ENCODE measurements at regions not wholly inside any gene's neighbourhood (a gene's known extent, or its start where the extent isn't known, plus 50 kb on each side); places are given as distances from the start of the nearest gene placed in this dataset.

DNA sequence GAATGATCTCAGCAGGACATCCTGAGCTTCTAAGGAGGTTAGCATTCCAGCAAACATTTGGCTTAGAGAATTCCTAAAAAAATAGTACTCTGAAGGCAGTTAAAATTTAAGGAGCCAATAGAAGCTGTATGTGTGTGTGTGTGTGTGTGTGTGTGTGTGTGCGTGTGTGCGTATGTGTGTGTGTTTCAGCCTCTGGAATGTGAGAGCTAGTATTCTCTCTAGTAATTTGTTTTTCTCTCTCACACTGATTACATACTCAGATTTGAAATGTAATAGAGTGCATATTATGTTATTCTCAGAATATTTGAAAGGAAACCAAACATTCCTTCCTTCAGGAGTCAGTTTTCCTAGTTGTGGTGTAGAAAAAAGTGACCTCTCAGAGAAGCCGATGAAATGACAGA is 279.6 kb downstream of the TMEM38B start:
- WGBS, 2 donors, result 43 to 65% methylated on average over 3 of the region's 3 CpGs
- no peak for TF ChIP-seq CTCF (IDR thresholded peaks at IDR 0.05)
- TF ChIP-seq POLR2A (IDR thresholded peaks at IDR 0.05), result no peak
- ATAC-seq (no peak), DNase-seq (no peak)
- Histone ChIP-seq H3K27ac (no peak overlapping the region), H3K36me3 (replicated peaks in 1 of 2; ENCODE audit: insufficient read depth in 1 of 2, low read depth in 2 of 2) (no peaks in the 10 kb centered on the region), H3K4me1 (no peaks in the 10 kb centered on the region), H3K9me3 (no peaks in the 10 kb centered on the region), H3K27me3 (no peaks in the 10 kb centered on the region), H3K4me3 (no peak overlapping the region)
- intact Hi-C loops (cut with DNase I), result no loop called here

- TF ChIP-seq CTCF (IDR thresholded peaks at IDR 0.05), result no peak
- TF ChIP-seq POLR2A (IDR thresholded peaks at IDR 0.05), result no peak
- WGBS, 2 donors, result 55 to 63% methylated on average over 14 of the region's 14 CpGs
- no peaks in the 10 kb centered on the region for H3K27me3 ChIP-seq
- H3K9me3 ChIP-seq, result no peaks in the 10 kb centered on the region
- intact Hi-C loops (cut with DNase I), result no loop called here
- H3K4me3 ChIP-seq, result no peak overlapping the region
- DNase-seq (no peak), ATAC-seq (no peak)
- no peak overlapping the region for H3K27ac ChIP-seq
- no peaks in the 10 kb centered on the region for H3K36me3 ChIP-seq (replicated peaks in 1 of 2; ENCODE audit: insufficient read depth in 1 of 2, low read depth in 2 of 2)
- no peaks in the 10 kb centered on the region for H3K4me1 ChIP-seq
These were observed 281.7 kb downstream of the TMEM38B start for GRCh38 chr9:105975886-105976645.

DNA sequence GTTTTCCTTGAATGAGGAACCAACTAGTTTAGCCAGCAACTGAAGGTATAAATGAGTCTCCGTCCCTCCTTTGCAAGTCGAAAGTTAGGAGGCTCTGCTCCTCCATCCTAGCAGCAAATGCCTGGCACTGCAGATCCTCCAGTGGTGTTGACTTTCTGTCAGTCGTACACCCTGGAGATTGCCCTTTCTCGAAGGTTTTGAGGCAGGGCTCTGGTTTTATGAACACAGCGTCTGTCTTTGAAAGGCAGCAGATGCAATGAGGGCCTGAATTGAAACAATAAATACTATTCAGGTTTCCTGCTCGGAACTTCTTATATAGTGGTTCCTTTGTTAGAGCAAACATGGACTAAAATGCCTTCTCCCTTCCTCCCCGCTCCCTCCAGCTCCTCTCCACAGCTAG is 284.0 kb downstream of the TMEM38B start:
- intact Hi-C loops (cut with DNase I), result no loop called here
- 20 to 27% methylated on average over 6 to 7 of the region's 7 CpGs for WGBS, 2 donors

DNA sequence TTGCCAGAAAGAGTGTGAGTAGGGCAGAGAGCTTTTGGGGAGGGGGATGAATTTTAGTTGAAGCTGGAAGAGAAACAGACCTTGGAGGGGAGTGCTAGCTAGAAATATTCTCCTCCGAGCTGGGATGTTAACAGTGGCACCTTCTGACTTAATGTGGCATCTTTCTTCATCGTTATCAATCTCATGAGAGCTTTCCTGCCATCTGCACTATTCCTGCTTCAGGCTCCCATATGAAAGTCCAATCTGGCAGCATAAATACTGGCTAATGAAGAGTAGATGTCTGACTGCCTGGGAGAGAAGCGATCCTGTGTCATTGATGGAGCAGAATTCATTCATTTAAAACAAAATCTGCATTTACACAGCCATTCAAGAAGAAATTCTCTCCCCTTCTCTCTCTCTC is 284.5 kb downstream of the TMEM38B start:
- TF ChIP-seq POLR2A (IDR thresholded peaks at IDR 0.05) (no peak), CTCF (IDR thresholded peaks at IDR 0.05) (no peak)
- no peak overlapping the region for H3K27ac ChIP-seq
- no peaks in the 10 kb centered on the region for H3K36me3 ChIP-seq (replicated peaks in 1 of 2; ENCODE audit: insufficient read depth in 1 of 2, low read depth in 2 of 2)
- no peak for ATAC-seq
- no peaks in the 10 kb centered on the region for H3K27me3 ChIP-seq
- H3K4me1 ChIP-seq, result no peaks in the 10 kb centered on the region
- H3K4me3 ChIP-seq, result no peak overlapping the region
- 48 to 53% methylated on average over 3 of the region's 3 CpGs for WGBS, 2 donors
- no peak for DNase-seq
- no peaks in the 10 kb centered on the region for H3K9me3 ChIP-seq
- intact Hi-C loops (cut with DNase I), result no loop called here

More for the DNA sequence above, 284.0 kb downstream of the TMEM38B start:
- H3K4me1 ChIP-seq, result no peaks in the 10 kb centered on the region
- DNase-seq (no peak), ATAC-seq (no peak)
- no peaks in the 10 kb centered on the region for H3K36me3 ChIP-seq (replicated peaks in 1 of 2; ENCODE audit: insufficient read depth in 1 of 2, low read depth in 2 of 2)
- no peak overlapping the region for H3K27ac ChIP-seq
- no peak overlapping the region for H3K4me3 ChIP-seq
- no peaks in the 10 kb centered on the region for H3K9me3 ChIP-seq
- TF ChIP-seq POLR2A (IDR thresholded peaks at IDR 0.05) (no peak), CTCF (IDR thresholded peaks at IDR 0.05) (no peak)
- no peaks in the 10 kb centered on the region for H3K27me3 ChIP-seq

- DNase-seq, result no peak
- intact Hi-C loops (cut with DNase I), result no loop called here
- no peak for ATAC-seq
- 68 to 72% methylated on average over 2 of the region's 2 CpGs for WGBS, 2 donors
- H3K27me3 ChIP-seq, result no peaks in the 10 kb centered on the region
- no peaks in the 10 kb centered on the region for H3K9me3 ChIP-seq
- no peak overlapping the region for H3K4me3 ChIP-seq
- no peak overlapping the region for H3K27ac ChIP-seq
- TF ChIP-seq POLR2A (IDR thresholded peaks at IDR 0.05), result no peak
- TF ChIP-seq CTCF (IDR thresholded peaks at IDR 0.05), result no peak
- H3K36me3 ChIP-seq (replicated peaks in 1 of 2; ENCODE audit: insufficient read depth in 1 of 2, low read depth in 2 of 2), result no peaks in the 10 kb centered on the region
- H3K4me1 ChIP-seq, result no peaks in the 10 kb centered on the region
These were observed 284.9 kb downstream of the TMEM38B start for GRCh38 chr9:105979290-105979689.
